ENCODE measurements at regions not wholly inside any gene's neighbourhood (a gene's known extent, or its start where the extent isn't known, plus 50 kb on each side); places are given as distances from the start of the nearest gene placed in this dataset.

DNA sequence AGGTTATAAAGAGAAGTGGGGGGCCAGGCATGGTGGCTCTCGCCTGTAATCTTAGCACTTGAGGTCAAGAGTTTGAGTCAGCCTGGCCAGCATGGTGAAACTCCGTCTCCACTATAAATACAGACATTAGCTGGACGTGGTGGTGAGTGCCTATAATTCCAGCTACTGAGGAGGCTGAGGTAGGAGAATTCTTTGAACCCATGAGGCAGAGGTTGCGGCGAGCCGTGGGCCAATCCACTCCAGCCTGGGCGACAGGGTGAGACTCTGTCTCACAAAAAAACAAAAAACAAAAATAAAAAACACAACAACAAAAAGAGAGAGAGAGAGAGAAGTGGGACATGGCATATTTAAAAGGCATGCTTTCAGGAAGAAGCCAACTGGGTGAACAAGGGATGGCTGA is 80.1 kb upstream of the CARD18 start:
- TF ChIP-seq POLR2A (IDR thresholded peaks at IDR 0.05; ENCODE audit: low read depth, low read length) (no peak), POLR2AphosphoS5 (IDR thresholded peaks at IDR 0.05; ENCODE audit: low read depth, low read length) (no peak), TAF1 (IDR thresholded peaks at IDR 0.05; ENCODE audit: low read depth, low read length) (no peak), PAX5 (IDR thresholded peaks at IDR 0.05; ENCODE audit: insufficient read depth, low read length, severe bottlenecking) (no peak), POU2F2 (IDR thresholded peaks at IDR 0.05; ENCODE audit: low read depth, low read length) (no peak)
